GM12864 (cell line): ENCODE measurements at regions not wholly inside any gene's neighbourhood (a gene's known extent, or its start where the extent isn't known, plus 50 kb on each side); places are given as distances from the start of the nearest gene placed in this dataset.

Source experiments
- DNase-seq: peaks from one replicate; pipeline ENCODE4 v3.0.0-alpha.2; 2011; ENCODE audit warnings: low read depth
- H3K4me3 ChIP-seq: 2 replicates; pipeline ENCODE4 v1.5.1; 2011; ENCODE audit warnings: mild to moderate bottlenecking, low read depth, low read length, control low read depth
- CTCF ChIP-seq: IDR thresholded peaks from 2 replicates; pipeline ENCODE4 v1.5.1; 2011; ENCODE audit warnings: low read depth, mild to moderate bottlenecking, moderate library complexity, low read length, control low read depth, inconsistent platforms; ENCODE audit errors: missing control alignments

GRCh38 chr17:22410136-22410535 is 717.8 kb downstream of the KCNJ18 start:
- TF ChIP-seq CTCF, result no peak
- no peak overlapping the region for H3K4me3 ChIP-seq
- no peak for DNase-seq

GRCh38 chr17:22411185-22411784 is 719.0 kb downstream of the KCNJ18 start:
- TF ChIP-seq CTCF, result no peak
- DNase-seq, result no peak
- no peak overlapping the region for H3K4me3 ChIP-seq

- DNase-seq, result no peak
- TF ChIP-seq CTCF, result no peak
- no peak overlapping the region for H3K4me3 ChIP-seq
These were observed 743.1 kb downstream of the KCNJ18 start for GRCh38 chr17:22435231-22435974.

- TF ChIP-seq CTCF, result no peak
- H3K4me3 ChIP-seq, result no peak overlapping the region
- no peak for DNase-seq
These were observed 749.5 kb downstream of the KCNJ18 start for GRCh38 chr17:22441776-22442175.

GRCh38 chr17:22443061-22443460 is 750.7 kb downstream of the KCNJ18 start:
- no peak for TF ChIP-seq CTCF
- no peak overlapping the region for H3K4me3 ChIP-seq
- DNase-seq, result no peak

GRCh38 chr17:22453181-22453580 is 760.9 kb downstream of the KCNJ18 start:
- H3K4me3 ChIP-seq, result no peak overlapping the region
- no peak for TF ChIP-seq CTCF
- DNase-seq, result no peak
